Ovary (tissue), 3 donors: ENCODE measurements at regions not wholly inside any gene's neighbourhood (a gene's known extent, or its start where the extent isn't known, plus 50 kb on each side); places are given as distances from the start of the nearest gene placed in this dataset.

Experiments used
- POLR2A ChIP-seq: fragments of 450-650 bp; IDR thresholded peaks from one replicate; pipeline ENCODE4 v1.6.1; 2017; ENCODE audit warnings: antibody characterized with exemption, mild to moderate bottlenecking, moderate library complexity
- TF ChIP-seq, protein P1 (sequence below), 3 donors: fragments of 450-650 bp in 2 of 3; fragments of 200-600 bp in 1 of 3; IDR thresholded peaks; one replicate each; pipeline versions ENCODE4 v1.5.1 to v1.8.0; 2016 to 2022; ENCODE audit warnings: antibody characterized with exemption in 3 of 3, mild to moderate bottlenecking in 1 of 3
- donor health status: DM: no; HTN: no; CAD: no.

DNA sequence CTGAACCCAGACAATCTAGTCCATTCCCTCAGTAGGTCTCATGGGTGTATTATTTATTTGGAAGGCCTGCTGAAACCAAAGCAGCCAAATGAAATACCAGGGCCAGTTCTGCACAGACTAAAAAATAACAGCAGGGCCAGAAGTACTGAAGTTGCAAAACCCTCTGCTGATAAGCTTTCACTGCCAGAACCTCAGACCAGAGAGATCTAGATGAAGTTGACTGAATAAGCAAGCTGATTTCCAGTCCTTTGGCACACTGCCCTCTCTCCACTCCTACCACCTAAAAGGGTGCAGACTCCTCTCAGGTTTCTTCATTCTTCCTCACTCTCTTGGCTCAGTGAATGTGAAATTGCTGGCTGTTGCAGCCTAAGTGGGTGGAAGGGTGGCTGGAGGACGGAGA is 276.7 kb upstream of the KLF3 start:
- TF ChIP-seq, protein P1, sequence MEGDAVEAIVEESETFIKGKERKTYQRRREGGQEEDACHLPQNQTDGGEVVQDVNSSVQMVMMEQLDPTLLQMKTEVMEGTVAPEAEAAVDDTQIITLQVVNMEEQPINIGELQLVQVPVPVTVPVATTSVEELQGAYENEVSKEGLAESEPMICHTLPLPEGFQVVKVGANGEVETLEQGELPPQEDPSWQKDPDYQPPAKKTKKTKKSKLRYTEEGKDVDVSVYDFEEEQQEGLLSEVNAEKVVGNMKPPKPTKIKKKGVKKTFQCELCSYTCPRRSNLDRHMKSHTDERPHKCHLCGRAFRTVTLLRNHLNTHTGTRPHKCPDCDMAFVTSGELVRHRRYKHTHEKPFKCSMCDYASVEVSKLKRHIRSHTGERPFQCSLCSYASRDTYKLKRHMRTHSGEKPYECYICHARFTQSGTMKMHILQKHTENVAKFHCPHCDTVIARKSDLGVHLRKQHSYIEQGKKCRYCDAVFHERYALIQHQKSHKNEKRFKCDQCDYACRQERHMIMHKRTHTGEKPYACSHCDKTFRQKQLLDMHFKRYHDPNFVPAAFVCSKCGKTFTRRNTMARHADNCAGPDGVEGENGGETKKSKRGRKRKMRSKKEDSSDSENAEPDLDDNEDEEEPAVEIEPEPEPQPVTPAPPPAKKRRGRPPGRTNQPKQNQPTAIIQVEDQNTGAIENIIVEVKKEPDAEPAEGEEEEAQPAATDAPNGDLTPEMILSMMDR (IDR thresholded peaks at IDR 0.05), result no peak
- no peak for TF ChIP-seq POLR2A
